Common myeloid progenitor, CD34-positive (primary cell): ENCODE measurements at regions not wholly inside any gene's neighbourhood (a gene's known extent, or its start where the extent isn't known, plus 50 kb on each side); places are given as distances from the start of the nearest gene placed in this dataset.

Source experiments
- CTCF ChIA-PET: fragments of 350-600 bp; sonication (Branson Sonifier 250); formaldehyde crosslinking; loops from one replicate; lab custom pipeline; 2021; ENCODE audit warnings: antibody characterized with exemption; lab: Charles Lee
- POLR2A ChIA-PET: fragments of 350-600 bp; sonication (Branson Sonifier 250); formaldehyde crosslinking; loops from one replicate; lab custom pipeline; 2021; ENCODE audit warnings: antibody characterized with exemption; lab: Charles Lee
- DNase-seq, 3 donors: peaks; one replicate each; pipeline versions ENCODE4 v3.0.0 to v3.0.0-alpha.2; 2013
- H3K27ac ChIP-seq, 2 experiments: 1 replicate in 1 of 2; 2 replicates in 1 of 2; pipeline ENCODE4 v1.7.0; 2013; ENCODE audit warnings: inconsistent platforms in 2 of 2, low read length in 2 of 2, mild to moderate bottlenecking in 2 of 2, low read depth in 1 of 2, moderate library complexity in 1 of 2; ENCODE audit not compliant: severe bottlenecking in 2 of 2, insufficient read depth in 1 of 2, poor library complexity in 1 of 2
- H3K27me3 ChIP-seq, 5 experiments: replicated peaks in 2 of 5; 1 replicate in 3 of 5; 2 replicates in 2 of 5; pipeline versions ENCODE4 v1.6.1 to v1.7.0; 2013; ENCODE audit warnings: low read length in 4 of 5, mild to moderate bottlenecking in 2 of 5, moderate library complexity in 2 of 5, inconsistent platforms in 1 of 5; ENCODE audit not compliant: insufficient read depth in 5 of 5, control insufficient read depth in 4 of 5
- H3K36me3 ChIP-seq, 4 experiments: 1 replicate in 2 of 4; 2 replicates in 2 of 4; pipeline versions ENCODE4 v1.6.1 to v1.7.0; 2013; ENCODE audit warnings: low read length in 3 of 4, control low read depth in 1 of 4, mild to moderate bottlenecking in 1 of 4; ENCODE audit not compliant: control insufficient read depth in 4 of 4, insufficient read depth in 4 of 4
- H3K4me1 ChIP-seq, 4 experiments: 1 replicate in 3 of 4; 2 replicates in 1 of 4; pipeline versions ENCODE4 v1.6.1 to v1.7.1; 2013; ENCODE audit warnings: low read length in 3 of 4, mild to moderate bottlenecking in 3 of 4, control low read depth in 1 of 4, inconsistent platforms in 1 of 4, moderate library complexity in 1 of 4; ENCODE audit not compliant: control insufficient read depth in 4 of 4, insufficient read depth in 4 of 4; ENCODE audit errors: control extremely low read depth in 1 of 4
- H3K4me3 ChIP-seq, 7 experiments: 1 replicate in 4 of 7; 2 replicates in 3 of 7; pipeline versions ENCODE4 v1.5.1 to v1.7.0; 2013; ENCODE audit warnings: mild to moderate bottlenecking in 7 of 7, low read length in 6 of 7, moderate library complexity in 6 of 7, inconsistent platforms in 2 of 7, low read depth in 2 of 7, control low read depth in 1 of 7; ENCODE audit not compliant: insufficient read depth in 4 of 7, control insufficient read depth in 1 of 7; ENCODE audit errors: extremely low read depth in 1 of 7
- H3K9me3 ChIP-seq, 5 experiments: 1 replicate in 4 of 5; 2 replicates in 1 of 5; pipeline versions ENCODE4 v1.6.1 to v1.7.1; 2013; ENCODE audit warnings: low read length in 4 of 5, mild to moderate bottlenecking in 2 of 5, inconsistent platforms in 1 of 5, low read depth in 1 of 5, moderate library complexity in 1 of 5; ENCODE audit not compliant: control insufficient read depth in 4 of 5, insufficient read depth in 2 of 5; ENCODE audit errors: control extremely low read depth in 1 of 5
- WGBS: methylation state at CpG from one replicate; pipeline ENCODE4 v1.1.5; 2013; ENCODE audit not compliant: insufficient coverage; 5-methylcytosine and 5-hydroxymethylcytosine counted together

GRCh38 chr13:27699952-27700351 lies 78.3 kb downstream of the POLR1D start:
- WGBS = no CpG with 5 or more reads among the region's 4 CpGs

GRCh38 chr13:27704681-27705080 lies 83.0 kb downstream of the POLR1D start:
- peaks cover 0 to 5% (median 0%) of the 10 kb centered on the region in 5 experiments for H3K27me3 ChIP-seq
- H3K4me1 ChIP-seq = no peaks in the 10 kb centered on the region
- H3K36me3 ChIP-seq = no peaks in the 10 kb centered on the region
- H3K27ac ChIP-seq = no peak overlapping the region
- DNase-seq = peak in 2 of 3 donors; percentile 48 to 50
- ChIA-PET POLR2A (no interaction called here), CTCF (no interaction called here)
- H3K9me3 ChIP-seq = peaks cover 0 to 17% (median 3%) of the 10 kb centered on the region in 5 experiments
- H3K4me3 ChIP-seq = no peak overlapping the region
- no CpG with 5 or more reads among the region's 2 CpGs for WGBS

More at GRCh38 chr13:27699952-27700351, 78.3 kb downstream of the POLR1D start:
- no peaks in the 10 kb centered on the region for H3K27me3 ChIP-seq
- peaks cover 0 to 17% (median 5%) of the 10 kb centered on the region in 5 experiments for H3K9me3 ChIP-seq
- ChIA-PET CTCF (no interaction called here), POLR2A (no interaction called here)
- H3K27ac ChIP-seq = no peak overlapping the region
- H3K4me1 ChIP-seq = no peaks in the 10 kb centered on the region
- DNase-seq = no peak
- no peaks in the 10 kb centered on the region for H3K36me3 ChIP-seq
- no peak overlapping the region for H3K4me3 ChIP-seq

- H3K36me3 ChIP-seq = no peaks in the 10 kb centered on the region
- no peak for DNase-seq
- 90% methylated on average over 8 of the region's 9 CpGs for WGBS
- H3K4me1 ChIP-seq = no peaks in the 10 kb centered on the region
- H3K27ac ChIP-seq = no peak overlapping the region
- ChIA-PET POLR2A (no interaction called here), CTCF (interaction anchor here (0.7 to 1.9 kb wide), 4 partner anchors 21 to 334 kb away, joined by 3 to 4 read pairs (median 3); no protein-coding TSS in a partner anchor)
- peaks cover 0 to 5% (median 0%) of the 10 kb centered on the region in 5 experiments for H3K27me3 ChIP-seq
- H3K9me3 ChIP-seq = peaks cover 0 to 7% (median 3%) of the 10 kb centered on the region in 5 experiments
- no peak overlapping the region for H3K4me3 ChIP-seq
These were observed 84.0 kb upstream of the GSX1 start for GRCh38 chr13:27708325-27708724.

GRCh38 chr13:27709779-27710178 lies 82.5 kb upstream of the GSX1 start:
- Histone ChIP-seq H3K27me3 (peaks cover 0 to 5% (median 0%) of the 10 kb centered on the region in 5 experiments), H3K27ac (no peak overlapping the region), H3K4me1 (no peaks in the 10 kb centered on the region), H3K9me3 (peaks cover 0 to 2% (median 0%) of the 10 kb centered on the region in 5 experiments), H3K4me3 (no peak overlapping the region), H3K36me3 (no peaks in the 10 kb centered on the region)
- no peak for DNase-seq
- POLR2A ChIA-PET = no interaction called here
- WGBS = 89% methylated on average over 1 of the region's 1 CpG
- CTCF ChIA-PET = interaction anchor here (0.8 to 1.9 kb wide), 5 partner anchors 12 to 118 kb away, joined by 3 to 4 read pairs (median 3); no protein-coding TSS in a partner anchor

GRCh38 chr13:27712421-27712820 lies 79.9 kb upstream of the GSX1 start:
- H3K27ac ChIP-seq = no peak overlapping the region
- no peaks in the 10 kb centered on the region for H3K4me1 ChIP-seq
- ChIA-PET CTCF (interaction anchor here (1.1 to 3.2 kb wide), 6 partner anchors 11 to 350 kb away, joined by 3 to 12 read pairs (median 5); no protein-coding TSS in a partner anchor), POLR2A (interaction anchor here (1.0 kb wide), 1 partner anchor 93 kb away, joined by 3 read pairs; no protein-coding TSS in a partner anchor)
- 67% methylated on average over 2 of the region's 2 CpGs for whole genome bisulfite sequencing
- peak; percentile 31 to 47 (median 37) for DNase-seq
- peaks cover 0 to 12% (median 4%) of the 10 kb centered on the region in 5 experiments for H3K27me3 ChIP-seq
- H3K4me3 ChIP-seq = no peak overlapping the region
- peaks cover 0 to 2% (median 0%) of the 10 kb centered on the region in 5 experiments for H3K9me3 ChIP-seq
- no peaks in the 10 kb centered on the region for H3K36me3 ChIP-seq

GRCh38 chr13:27713767-27714166 lies 78.5 kb upstream of the GSX1 start:
- POLR2A ChIA-PET = no interaction called here
- Histone ChIP-seq H3K4me1 (no peaks in the 10 kb centered on the region), H3K36me3 (no peaks in the 10 kb centered on the region), H3K4me3 (no peak overlapping the region), H3K27me3 (peaks cover 0 to 13% (median 2%) of the 10 kb centered on the region in 5 experiments), H3K27ac (no peak overlapping the region), H3K9me3 (no peaks in the 10 kb centered on the region)
- DNase-seq = no peak
- CTCF ChIA-PET = interaction anchor here (0.6 to 3.2 kb wide), 16 partner anchors 9 to 755 kb away, joined by 3 to 12 read pairs (median 3); no protein-coding TSS in a partner anchor
- WGBS = 90% methylated on average over 1 of the region's 4 CpGs

GRCh38 chr13:27721681-27722080 lies 70.6 kb upstream of the GSX1 start:
- ChIA-PET POLR2A (no interaction called here), CTCF (interaction anchor here (1.4 kb wide), 1 partner anchor 29 kb away, joined by 4 read pairs; no protein-coding TSS in a partner anchor)
- H3K4me1 ChIP-seq = peaks cover 0 to 3% (median 1%) of the 10 kb centered on the region in 4 experiments
- H3K27ac ChIP-seq = no peak overlapping the region
- WGBS = 95% methylated on average over 2 of the region's 2 CpGs
- no peaks in the 10 kb centered on the region for H3K36me3 ChIP-seq
- DNase-seq = no peak
- H3K27me3 ChIP-seq = peaks cover 0 to 7% (median 2%) of the 10 kb centered on the region in 5 experiments
- no peak overlapping the region for H3K4me3 ChIP-seq
- no peaks in the 10 kb centered on the region for H3K9me3 ChIP-seq
